ENCODE measurements at regions not wholly inside any gene's neighbourhood (a gene's known extent, or its start where the extent isn't known, plus 50 kb on each side); places are given as distances from the start of the nearest gene placed in this dataset.

DNA sequence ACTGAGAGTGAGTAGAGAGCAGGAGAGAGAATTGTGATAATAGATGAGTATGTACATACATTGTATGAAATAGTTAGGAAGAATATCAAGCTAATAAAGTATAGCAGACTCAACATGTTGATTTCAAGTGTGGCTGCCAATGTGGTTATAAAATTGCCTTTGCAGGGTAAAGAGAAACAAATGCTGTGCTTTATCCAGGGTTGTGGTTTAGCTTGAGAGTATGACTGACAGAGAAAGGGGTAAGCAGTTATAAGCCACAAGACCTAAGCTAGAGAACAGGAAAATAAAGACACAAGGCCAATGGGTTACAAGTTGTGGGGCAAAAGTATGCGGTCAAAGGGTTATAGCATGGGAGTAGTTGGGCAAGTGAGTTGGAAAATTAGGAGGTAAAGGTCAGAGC lies 1217.5 kb downstream of the DIAPH3 start:
- TF ChIP-seq, protein P1, sequence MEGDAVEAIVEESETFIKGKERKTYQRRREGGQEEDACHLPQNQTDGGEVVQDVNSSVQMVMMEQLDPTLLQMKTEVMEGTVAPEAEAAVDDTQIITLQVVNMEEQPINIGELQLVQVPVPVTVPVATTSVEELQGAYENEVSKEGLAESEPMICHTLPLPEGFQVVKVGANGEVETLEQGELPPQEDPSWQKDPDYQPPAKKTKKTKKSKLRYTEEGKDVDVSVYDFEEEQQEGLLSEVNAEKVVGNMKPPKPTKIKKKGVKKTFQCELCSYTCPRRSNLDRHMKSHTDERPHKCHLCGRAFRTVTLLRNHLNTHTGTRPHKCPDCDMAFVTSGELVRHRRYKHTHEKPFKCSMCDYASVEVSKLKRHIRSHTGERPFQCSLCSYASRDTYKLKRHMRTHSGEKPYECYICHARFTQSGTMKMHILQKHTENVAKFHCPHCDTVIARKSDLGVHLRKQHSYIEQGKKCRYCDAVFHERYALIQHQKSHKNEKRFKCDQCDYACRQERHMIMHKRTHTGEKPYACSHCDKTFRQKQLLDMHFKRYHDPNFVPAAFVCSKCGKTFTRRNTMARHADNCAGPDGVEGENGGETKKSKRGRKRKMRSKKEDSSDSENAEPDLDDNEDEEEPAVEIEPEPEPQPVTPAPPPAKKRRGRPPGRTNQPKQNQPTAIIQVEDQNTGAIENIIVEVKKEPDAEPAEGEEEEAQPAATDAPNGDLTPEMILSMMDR (IDR thresholded peaks at IDR 0.05): no peak
- no peak for TF ChIP-seq POLR2A (IDR thresholded peaks at IDR 0.05)
- Histone ChIP-seq H3K27ac (no peak overlapping the region), H3K27me3 (no peaks in the 10 kb centered on the region), H3K9me3 (peaks cover 0 to 28% (median 14%) of the 10 kb centered on the region in 12 donors), H3K4me1 (no peaks in the 10 kb centered on the region), H3K4me3 (no peak overlapping the region), H3K36me3 (no peaks in the 10 kb centered on the region)
- intact Hi-C loops (cut with DNase I): no loop called here
- WGBS, 4 donors: 90 to 100% (median 92%) methylated on average over 1 of the region's 1 CpG
- ATAC-seq (no peak), DNase-seq (no peak)

DNA sequence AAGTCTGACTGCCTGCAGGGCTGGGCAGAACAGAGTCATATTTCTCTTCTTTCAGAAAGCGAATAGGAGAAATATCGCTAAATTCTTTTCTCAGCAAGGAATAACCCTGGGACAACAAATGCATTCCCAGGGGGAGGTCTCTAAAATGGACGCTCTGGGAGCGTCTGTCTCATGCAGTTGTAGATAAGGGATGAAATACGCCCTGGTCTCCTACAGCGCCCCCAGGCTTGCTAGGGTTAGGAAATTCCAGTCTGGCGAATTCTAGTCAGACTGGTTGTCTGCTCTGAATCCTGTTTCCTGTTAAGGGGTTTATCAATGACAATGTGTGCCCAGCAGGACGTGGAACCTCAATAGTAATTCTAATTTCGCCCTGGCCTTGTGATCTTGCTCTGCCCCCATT lies 1214.1 kb downstream of the DIAPH3 start:
- H3K9me3 ChIP-seq: peaks cover 0 to 28% (median 14%) of the 10 kb centered on the region in 12 donors
- intact Hi-C loops (cut with DNase I): loop anchor here in 2 of 10 donors (10.0 kb wide), 1 partner anchor 1325 kb away; no protein-coding TSS in a partner anchor
- no peak overlapping the region for H3K4me3 ChIP-seq
- H3K4me1 ChIP-seq: no peaks in the 10 kb centered on the region
- TF ChIP-seq, protein P1 (IDR thresholded peaks at IDR 0.05): no peak
- no peak for TF ChIP-seq POLR2A (IDR thresholded peaks at IDR 0.05)
- ATAC-seq (no peak), DNase-seq (no peak)
- 90 to 94% (median 91%) methylated on average over 9 of the region's 9 CpGs for WGBS, 4 donors
- no peaks in the 10 kb centered on the region for H3K27me3 ChIP-seq
- H3K36me3 ChIP-seq: no peaks in the 10 kb centered on the region
- H3K27ac ChIP-seq: no peak overlapping the region

DNA sequence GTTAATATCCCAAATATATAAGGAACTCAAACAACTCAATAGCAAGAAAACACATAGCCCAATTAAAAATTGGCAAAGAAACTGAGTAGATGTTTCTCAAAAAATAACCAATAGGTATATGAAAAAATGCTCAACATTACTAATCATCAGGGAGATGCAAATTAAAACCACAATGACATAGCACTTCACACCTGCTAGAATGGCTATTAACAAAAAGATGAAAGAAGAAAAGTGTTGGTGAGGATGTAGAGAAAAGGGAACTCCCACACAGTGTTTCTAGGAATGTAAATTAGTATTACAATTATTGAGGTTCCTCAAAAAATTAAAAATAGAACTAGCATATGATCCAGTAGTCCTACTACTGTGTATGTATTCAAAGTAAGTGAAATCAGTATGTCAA lies 1212.8 kb downstream of the DIAPH3 start:
- intact Hi-C loops (cut with DNase I): loop anchor here in 2 of 10 donors (10.0 kb wide), 1 partner anchor 1326 kb away; no protein-coding TSS in a partner anchor
- no peaks in the 10 kb centered on the region for H3K36me3 ChIP-seq
- ATAC-seq: no peak

DNA sequence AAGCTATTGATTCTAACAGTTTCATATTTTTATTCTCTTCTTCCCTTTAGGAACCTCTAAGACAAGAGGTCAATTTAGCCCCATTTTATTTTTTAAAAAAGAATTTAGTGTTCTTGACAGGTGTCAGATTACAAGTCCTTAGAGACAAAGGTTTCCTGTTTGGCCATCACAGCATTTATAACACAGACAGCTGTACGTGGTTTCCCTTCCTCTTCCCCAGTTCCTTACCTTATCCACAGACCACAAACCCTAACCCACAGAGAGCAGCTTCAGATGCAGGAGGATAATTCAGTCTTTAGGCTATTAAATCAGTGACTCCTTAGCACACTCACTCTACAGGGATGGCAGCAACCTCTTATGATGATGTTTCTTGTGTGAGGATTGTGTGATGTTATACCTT lies 1210.1 kb downstream of the DIAPH3 start:
- Histone ChIP-seq H3K4me3 (no peak overlapping the region), H3K27ac (no peak overlapping the region), H3K27me3 (no peaks in the 10 kb centered on the region), H3K9me3 (peaks cover 0 to 25% (median 14%) of the 10 kb centered on the region in 12 donors), H3K36me3 (no peaks in the 10 kb centered on the region), H3K4me1 (no peaks in the 10 kb centered on the region)
- no peak for DNase-seq
- intact Hi-C loops (cut with DNase I): loop anchor here in 2 of 10 donors (10.0 kb wide), 1 partner anchor 1329 kb away; no protein-coding TSS in a partner anchor
- TF ChIP-seq, protein P1 (IDR thresholded peaks at IDR 0.05): no peak
- TF ChIP-seq POLR2A (IDR thresholded peaks at IDR 0.05): no peak
- WGBS, 4 donors: 33 to 55% (median 43%) methylated on average over 1 of the region's 1 CpG
- ATAC-seq: no peak

More for the DNA sequence above, 1212.8 kb downstream of the DIAPH3 start:
- no peak for DNase-seq
- TF ChIP-seq POLR2A (IDR thresholded peaks at IDR 0.05): no peak
- TF ChIP-seq, protein P1 (IDR thresholded peaks at IDR 0.05): no peak
- H3K9me3 ChIP-seq: peaks cover 0 to 28% (median 14%) of the 10 kb centered on the region in 12 donors
- H3K27ac ChIP-seq: no peak overlapping the region
- no peaks in the 10 kb centered on the region for H3K4me1 ChIP-seq
- H3K4me3 ChIP-seq: no peak overlapping the region
- no peaks in the 10 kb centered on the region for H3K27me3 ChIP-seq

All from heart left ventricle (tissue), 16 donors.